Left kidney (tissue), 1 donor: ENCODE measurements at regions not wholly inside any gene's neighbourhood (a gene's known extent, or its start where the extent isn't known, plus 50 kb on each side); places are given as distances from the start of the nearest gene placed in this dataset.
"Not testable (repeated sequence)": the region's sequence is repeated elsewhere in the genome, so short reads cannot be mapped to it uniquely, and the experiment has no call there.

Experiments
- DNase-seq: peaks from one replicate; pipeline ENCODE4 v3.0.0-alpha.2; 2013

GRCh38 chr13:48844676-48845075, 131.0 kb upstream of the FNDC3A start:
- no peak for DNase-seq

GRCh38 chr13:48849515-48849914, 126.2 kb upstream of the FNDC3A start:
- DNase-seq = no peak

GRCh38 chr13:48851707-48852106, 124.0 kb upstream of the FNDC3A start:
- no peak for DNase-seq

- DNase-seq = no peak
Measured at GRCh38 chr13:48852911-48853727, 122.6 kb upstream of the FNDC3A start.

GRCh38 chr13:48853728-48854102, 122.0 kb upstream of the FNDC3A start:
- no peak for DNase-seq

- no peak for DNase-seq
Measured at GRCh38 chr13:48857576-48857975, 118.1 kb upstream of the FNDC3A start.

- no peak for DNase-seq
Measured at GRCh38 chr13:48858122-48858902, 117.4 kb upstream of the FNDC3A start.

GRCh38 chr13:48859272-48860105, 116.2 kb upstream of the FNDC3A start:
- peak; percentile 64 for DNase-seq

- no peak for DNase-seq
Measured at GRCh38 chr13:48860364-48860763, 115.3 kb upstream of the FNDC3A start.

GRCh38 chr13:48862572-48862971, 113.1 kb upstream of the FNDC3A start:
- no peak for DNase-seq

- DNase-seq = no peak
Measured at GRCh38 chr13:48864100-48864499, 111.6 kb upstream of the FNDC3A start.

GRCh38 chr13:48866249-48866648, 109.5 kb upstream of the FNDC3A start:
- DNase-seq = no peak

GRCh38 chr13:48873081-48873480, 102.6 kb upstream of the FNDC3A start:
- DNase-seq = no peak

GRCh38 chr13:48873587-48873986, 102.1 kb upstream of the FNDC3A start:
- DNase-seq = no peak

GRCh38 chr13:48874165-48874564, 101.5 kb upstream of the FNDC3A start:
- no peak for DNase-seq

GRCh38 chr13:48875047-48875446, 100.7 kb upstream of the FNDC3A start:
- DNase-seq = no peak

- no peak for DNase-seq
Measured at GRCh38 chr13:48876289-48876688, 99.4 kb upstream of the FNDC3A start.

- no peak for DNase-seq
Measured at GRCh38 chr13:48879432-48879831, 96.3 kb upstream of the FNDC3A start.

- no peak for DNase-seq
Measured at GRCh38 chr13:48879854-48880253, 95.9 kb upstream of the FNDC3A start.

- DNase-seq = not testable (repeated sequence)
Measured at GRCh38 chr13:48883786-48884185, 91.9 kb upstream of the FNDC3A start.

GRCh38 chr13:48885027-48885395, 90.7 kb upstream of the FNDC3A start:
- no peak for DNase-seq

GRCh38 chr13:48888613-48889012, 87.1 kb upstream of the FNDC3A start:
- DNase-seq = no peak

- no peak for DNase-seq
Measured at GRCh38 chr13:48890391-48890790, 85.3 kb upstream of the FNDC3A start.
